GM10266 (cell line): ENCODE measurements at regions not wholly inside any gene's neighbourhood (a gene's known extent, or its start where the extent isn't known, plus 50 kb on each side); places are given as distances from the start of the nearest gene placed in this dataset.

ENCODE experiments used
- DNase-seq: peaks from one replicate; pipeline ENCODE4 v3.0.0; 2012; ENCODE audit errors: extremely low spot score
- CTCF ChIP-seq: IDR thresholded peaks from 2 replicates; pipeline ENCODE4 v1.5.1; 2012; ENCODE audit warnings: mild to moderate bottlenecking, low read depth; ENCODE audit not compliant: control insufficient read depth, insufficient read depth; ENCODE audit errors: missing control alignments

GRCh38 chr15:80323285-80323684, 71.3 kb upstream of the CTXND1 start:
- DNase-seq = no peak

GRCh38 chr15:80324545-80325080, 72.6 kb upstream of the CTXND1 start:
- no peak for TF ChIP-seq CTCF
- DNase-seq = no peak

More at GRCh38 chr15:80323285-80323684, 71.3 kb upstream of the CTXND1 start:
- TF ChIP-seq CTCF = no peak

GRCh38 chr15:80325206-80325605, 73.2 kb upstream of the CTXND1 start:
- no peak for DNase-seq
- TF ChIP-seq CTCF = no peak

- DNase-seq = no peak
- no peak for TF ChIP-seq CTCF
Observed at GRCh38 chr15:80326270-80326669, 74.3 kb upstream of the CTXND1 start.

- TF ChIP-seq CTCF = no peak
- DNase-seq = no peak
Observed at GRCh38 chr15:80328496-80328895, 75.7 kb upstream of the ARNT2 start.

GRCh38 chr15:80331886-80332406, 72.2 kb upstream of the ARNT2 start:
- no peak for TF ChIP-seq CTCF
- DNase-seq = no peak

GRCh38 chr15:80333261-80333660, 70.9 kb upstream of the ARNT2 start:
- DNase-seq = no peak
- no peak for TF ChIP-seq CTCF
